HG03442 (cell line): ENCODE measurements at regions not wholly inside any gene's neighbourhood (a gene's known extent, or its start where the extent isn't known, plus 50 kb on each side); places are given as distances from the start of the nearest gene placed in this dataset.
"Not testable (repeated sequence)": the region's sequence is repeated elsewhere in the genome, so short reads cannot be mapped to it uniquely, and the experiment has no call there.

ENCODE experiments used
- ATAC-seq: cut with Tn5 transposase; IDR thresholded peaks from one replicate; pipeline ENCODE4 v1.9.1; 2021; ENCODE audit warnings: mild to moderate bottlenecking, moderate library complexity; ENCODE audit not compliant: unreplicated experiment

DNA sequence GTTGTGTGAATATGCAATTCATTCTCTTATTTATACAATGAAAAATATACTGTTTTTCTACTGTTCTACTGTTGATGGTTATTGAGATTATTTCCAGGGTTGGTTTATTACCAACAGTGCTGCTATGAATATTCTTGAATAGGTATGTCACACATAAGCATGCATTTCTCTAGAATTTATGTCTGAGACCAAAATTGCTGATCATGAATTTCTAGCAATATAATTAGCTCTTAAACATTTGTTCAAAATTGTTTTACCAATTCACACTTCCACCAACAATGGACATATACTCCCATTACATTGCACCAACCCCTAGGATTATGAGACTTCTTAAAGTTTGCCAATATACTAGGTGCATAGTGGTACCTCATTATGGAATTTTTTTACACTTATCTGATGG is 164.1 kb upstream of the KCNQ5 start:
- no peak for ATAC-seq

DNA sequence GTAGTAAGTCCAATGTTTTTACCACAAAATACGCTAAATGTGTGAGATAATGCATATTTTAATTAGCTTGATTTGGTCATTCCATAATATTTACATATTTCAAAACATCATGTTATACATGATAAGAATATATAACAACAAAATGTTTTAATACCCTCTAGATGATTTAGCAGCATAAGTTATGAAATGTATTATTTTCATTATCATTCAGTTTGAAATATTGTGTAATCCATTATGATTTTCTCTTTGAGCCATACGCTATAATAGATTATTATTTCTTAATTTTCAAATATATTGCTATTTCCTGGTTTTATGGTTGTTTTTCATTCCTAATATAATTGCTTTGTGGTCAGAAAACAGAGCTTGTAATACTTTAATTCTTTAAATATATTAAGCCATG is 163.3 kb upstream of the KCNQ5 start:
- no peak for ATAC-seq

DNA sequence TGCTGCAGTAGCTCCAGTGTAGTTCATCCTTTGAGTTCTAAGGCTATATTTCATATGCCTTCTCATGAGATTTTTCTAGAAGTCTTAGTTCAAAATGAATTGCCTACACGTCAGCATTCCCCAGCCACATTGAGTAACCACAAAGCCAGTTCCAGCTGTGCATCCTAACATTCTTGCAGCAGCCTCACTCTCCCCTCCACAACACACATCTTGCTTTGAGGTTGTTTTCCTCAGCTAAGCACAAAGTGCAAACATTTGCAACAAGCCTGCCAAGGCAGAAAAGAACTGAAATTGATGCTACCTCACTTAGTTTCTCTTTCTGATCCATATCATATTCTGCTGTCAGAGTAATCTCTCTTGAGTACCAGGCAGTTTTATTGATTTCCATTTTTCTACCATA is 160.7 kb upstream of the KCNQ5 start:
- ATAC-seq, result no peak

DNA sequence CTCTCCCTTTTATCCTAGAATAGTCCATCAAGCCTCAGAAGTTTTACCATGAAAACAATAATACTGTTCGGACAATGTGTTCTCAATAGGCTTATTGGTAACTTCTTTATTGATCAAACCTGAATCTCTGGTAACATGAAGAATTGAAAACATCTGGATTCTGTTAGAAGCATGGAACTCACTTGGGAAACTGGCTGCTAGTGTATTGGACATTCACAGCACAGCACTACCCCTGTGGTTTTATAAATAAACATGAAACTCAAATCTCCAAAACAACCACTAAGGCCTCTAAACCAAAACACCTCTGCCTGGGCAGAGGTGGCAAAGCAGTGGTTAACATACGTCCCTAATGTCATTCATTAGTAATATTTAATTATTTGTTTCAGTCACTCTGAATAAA is 157.6 kb upstream of the KCNQ5 start:
- no peak for ATAC-seq

DNA sequence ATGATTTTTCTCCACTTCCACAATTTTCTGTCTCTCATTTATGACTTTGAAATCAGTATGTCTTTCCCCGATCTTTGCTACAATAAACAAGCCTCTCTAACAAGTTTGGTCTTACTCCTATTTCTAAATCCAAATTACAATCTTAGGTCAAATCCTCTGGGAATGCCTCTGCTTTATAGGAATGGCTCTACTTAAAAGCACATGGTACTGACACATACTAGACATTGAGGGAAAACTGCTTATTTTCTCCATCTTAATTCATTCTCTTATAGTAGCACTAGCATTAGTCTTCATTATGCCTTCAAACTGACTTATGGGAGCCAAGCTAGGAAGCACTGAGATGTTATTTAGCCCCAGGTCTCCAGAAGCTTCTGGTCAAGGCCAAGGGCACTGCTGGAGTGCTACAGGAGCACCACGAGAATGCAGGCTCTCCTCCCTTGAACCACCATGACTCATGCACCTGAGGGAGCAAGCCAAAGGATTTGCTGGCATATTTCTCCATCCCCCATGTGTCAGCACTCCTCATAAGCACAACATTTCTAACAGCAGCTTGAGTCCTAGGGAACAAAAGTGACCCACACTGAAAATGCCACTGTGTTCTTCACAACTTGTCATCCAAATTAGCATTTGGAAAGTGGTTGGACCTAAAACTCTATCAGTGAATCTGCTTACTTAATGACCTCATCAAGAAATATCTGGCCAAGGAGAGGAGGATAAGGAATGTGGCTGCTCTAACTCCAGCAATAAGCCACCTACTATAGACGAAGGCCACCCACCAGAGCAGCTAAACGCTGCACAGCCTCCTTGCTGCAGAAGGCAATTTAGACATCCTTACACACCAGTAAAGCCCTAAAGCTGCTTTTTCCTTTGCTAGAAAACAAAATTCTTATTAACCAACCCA is 156.8 kb upstream of the KCNQ5 start:
- ATAC-seq, result no peak

DNA sequence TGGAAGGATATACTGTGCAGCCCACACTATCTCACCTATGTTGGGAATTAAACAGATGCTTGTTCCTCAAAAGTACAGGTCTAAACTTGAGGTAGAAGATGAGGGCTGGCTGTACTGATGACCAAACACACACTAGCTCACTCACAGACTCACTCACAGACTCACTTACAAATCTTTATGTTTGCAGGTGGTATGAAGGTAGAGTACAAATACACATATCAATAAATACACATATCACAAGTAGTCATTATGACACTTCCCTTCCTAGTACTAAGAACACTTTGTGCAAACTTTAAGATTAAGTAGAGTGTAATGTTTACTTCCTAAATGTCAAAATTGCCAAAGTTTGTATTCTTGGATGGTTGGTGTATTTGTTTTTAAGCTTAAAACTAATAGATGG is 155.4 kb upstream of the KCNQ5 start:
- ATAC-seq, result no peak

DNA sequence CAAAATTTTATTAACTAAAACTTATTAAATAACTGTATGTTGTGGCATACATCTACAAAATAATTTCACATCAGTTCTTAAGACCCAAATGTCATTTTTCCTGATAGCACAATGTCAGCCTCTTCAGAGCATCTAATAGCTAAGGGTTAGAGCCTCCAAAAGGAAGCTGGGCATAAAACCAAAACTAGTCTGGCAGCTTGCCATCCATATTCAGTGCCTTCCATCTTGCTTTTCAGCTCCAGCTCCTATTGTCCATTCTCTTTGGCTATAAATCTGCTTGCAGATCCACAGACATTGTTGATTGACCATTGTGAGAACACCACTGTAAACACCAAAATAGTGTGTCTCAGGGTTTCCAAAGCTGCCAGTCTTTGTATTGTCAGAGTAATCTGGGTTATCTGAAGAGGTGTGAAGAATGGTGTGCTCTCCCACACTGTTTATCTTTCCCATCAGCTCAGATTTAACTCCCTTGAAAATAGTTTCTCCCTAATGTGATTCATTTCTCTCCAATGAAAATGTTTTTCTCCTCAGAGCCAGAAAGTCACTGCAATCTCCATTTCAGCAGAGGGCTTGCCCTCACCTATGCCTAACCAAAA is 154.8 kb upstream of the KCNQ5 start:
- no peak for ATAC-seq

DNA sequence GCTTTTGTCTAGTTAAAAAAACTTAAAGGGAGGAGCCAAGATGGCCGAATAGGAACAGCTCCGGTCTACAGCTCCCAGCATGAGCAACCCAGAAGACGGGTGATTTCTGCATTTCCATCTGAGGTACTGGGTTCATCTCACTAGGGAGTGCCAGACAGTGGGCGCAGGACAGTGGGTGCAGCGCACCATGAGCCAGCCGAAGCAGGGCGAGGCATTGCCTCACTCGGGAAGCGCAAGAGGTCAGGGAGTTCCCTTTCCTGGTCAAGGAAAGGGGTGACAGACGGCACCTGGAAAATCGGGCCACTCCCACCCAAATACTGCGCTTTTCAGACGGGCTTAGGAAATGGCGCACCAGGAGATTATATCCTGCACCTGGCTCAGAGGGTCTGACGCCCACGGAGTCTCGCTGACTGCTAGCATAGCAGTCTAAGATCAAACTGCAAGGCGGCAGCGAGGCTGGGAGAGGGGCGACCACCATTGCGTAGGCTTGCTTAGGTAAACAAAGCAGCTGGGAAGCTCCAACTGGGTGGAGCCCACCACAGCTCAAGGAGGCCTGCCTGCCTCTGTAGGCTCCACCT is 152.4 kb upstream of the KCNQ5 start:
- ATAC-seq, result not testable (repeated sequence)

DNA sequence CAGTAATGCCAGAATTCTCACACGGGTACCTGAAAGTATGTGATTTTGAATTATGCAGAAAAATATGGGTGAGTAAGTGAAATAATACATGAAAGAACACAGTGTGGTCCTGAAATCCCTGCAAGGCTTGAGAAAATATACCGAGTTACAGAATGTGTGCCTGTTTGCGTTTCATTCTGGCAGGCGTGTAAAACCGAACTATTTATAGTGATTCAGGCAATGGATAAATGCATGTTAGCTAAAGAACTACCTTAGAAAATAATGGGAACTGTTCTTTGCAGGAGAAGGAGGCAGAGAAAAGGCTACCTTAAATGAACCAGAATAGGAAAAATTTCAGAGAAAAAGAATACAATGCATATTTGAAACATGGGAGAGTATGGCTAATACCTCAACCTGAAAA is 145.8 kb upstream of the KCNQ5 start:
- ATAC-seq, result no peak

DNA sequence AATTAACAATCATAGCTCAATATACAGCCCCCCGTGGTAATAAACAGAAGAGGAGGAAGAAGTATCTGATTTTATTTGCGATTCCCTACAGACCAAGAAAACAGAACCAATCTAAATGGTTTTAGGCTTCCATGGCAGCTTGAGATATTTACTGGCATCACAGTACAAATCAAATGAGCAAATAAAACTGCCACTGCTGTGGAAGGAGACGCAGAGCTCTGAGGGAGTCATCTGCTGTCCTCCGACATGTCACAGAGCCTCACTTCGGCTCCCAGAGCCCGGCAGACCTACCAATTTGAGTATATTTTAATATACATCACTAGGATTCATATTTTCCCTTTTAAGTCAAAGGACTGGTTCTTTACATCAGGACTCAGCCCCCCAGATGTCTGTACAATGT is 145.2 kb upstream of the KCNQ5 start:
- ATAC-seq, result no peak

DNA sequence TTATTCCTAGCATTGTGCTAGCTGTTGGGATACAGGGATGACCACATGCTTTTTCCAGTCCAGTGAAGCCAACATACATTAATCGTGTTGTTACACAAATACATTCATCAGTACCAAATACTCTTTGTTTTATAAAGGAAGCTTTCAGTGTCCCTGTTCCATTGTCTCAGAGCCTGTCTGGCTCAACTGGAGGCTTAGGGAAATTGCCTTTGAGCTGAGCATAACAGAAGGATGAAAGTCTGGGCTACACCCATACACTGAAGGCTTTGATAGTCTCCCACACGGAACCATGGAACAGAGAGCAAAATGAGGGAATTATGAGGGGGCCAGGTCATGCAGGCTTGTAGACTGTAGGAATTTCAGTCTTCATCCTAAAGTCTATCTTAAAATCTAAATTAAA is 126.4 kb upstream of the KCNQ5 start:
- ATAC-seq, result no peak

DNA sequence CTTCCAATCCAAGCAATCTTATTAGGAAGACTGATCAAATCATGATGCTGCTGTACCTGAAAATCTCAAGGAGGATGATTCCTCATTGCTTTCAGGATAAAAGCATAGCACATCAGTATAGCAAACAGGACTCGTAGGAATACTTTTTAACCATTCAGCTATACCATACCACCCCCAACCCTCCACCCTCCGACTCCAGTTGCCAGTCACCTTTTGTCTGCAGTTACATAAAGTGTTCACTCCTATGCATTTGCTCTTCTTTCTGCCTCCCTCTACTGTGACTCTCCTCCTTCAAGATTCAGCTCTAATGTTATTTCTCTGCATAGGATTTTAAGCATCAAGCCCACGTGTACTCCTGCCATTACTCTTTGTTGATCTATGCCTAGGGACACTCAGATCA is 124.7 kb upstream of the KCNQ5 start:
- no peak for ATAC-seq

DNA sequence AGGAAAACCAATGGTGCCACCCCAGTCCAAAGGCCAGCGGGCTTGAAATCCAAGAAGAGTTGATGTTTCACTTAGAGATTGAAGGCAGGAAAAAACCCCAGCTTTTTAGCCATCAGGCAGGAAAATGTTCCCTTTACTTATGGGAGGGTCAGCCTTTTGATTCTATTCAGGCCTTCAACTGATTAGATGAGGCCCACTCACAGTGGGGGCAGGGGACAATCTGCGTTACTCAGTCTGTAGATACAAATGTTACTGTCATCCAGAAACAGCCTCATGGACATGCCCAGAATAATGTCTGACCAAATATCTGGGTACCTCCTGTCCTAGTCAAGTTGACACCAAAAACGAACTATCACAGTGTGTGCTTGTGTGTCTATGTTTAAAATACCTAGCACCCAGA is 121.2 kb upstream of the KCNQ5 start:
- ATAC-seq, result no peak

DNA sequence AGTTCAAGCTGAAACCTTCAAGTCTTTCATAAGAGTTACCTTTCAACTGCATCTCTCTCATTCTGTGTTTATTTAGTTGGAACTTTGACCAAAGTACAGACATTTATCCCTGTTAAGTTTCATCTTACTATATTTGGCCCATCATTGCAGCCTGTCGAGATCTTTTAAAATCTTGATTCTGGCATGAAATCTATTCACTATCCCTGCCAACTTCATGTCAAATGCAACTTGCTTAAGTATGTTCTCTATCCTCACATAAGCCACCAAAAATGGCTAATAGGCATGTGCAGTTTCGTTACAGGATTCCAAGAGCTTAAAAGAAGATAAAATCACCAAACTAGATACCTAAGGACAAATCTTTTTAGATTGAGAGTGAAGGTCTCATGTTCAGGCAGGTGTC is 117.5 kb upstream of the KCNQ5 start:
- ATAC-seq, result no peak

DNA sequence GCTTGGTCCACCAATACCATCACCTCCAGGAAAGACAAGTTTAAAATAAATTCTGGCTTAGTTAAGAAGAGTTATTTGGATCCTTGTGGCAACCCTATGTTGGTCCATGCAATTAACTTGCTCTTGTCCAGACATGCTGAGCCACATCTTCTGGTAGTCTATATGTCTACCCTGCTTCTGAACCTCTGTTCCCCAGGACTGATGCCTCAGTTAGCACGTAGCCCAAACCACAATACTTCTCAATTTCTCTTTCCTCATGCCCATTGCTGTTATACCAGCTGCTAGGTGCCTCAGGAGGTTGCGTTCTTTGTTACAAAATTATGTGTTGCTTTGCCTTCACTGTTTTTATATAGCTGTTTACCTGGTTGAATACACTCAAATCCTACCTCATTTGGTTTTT is 116.4 kb upstream of the KCNQ5 start:
- ATAC-seq, result no peak

DNA sequence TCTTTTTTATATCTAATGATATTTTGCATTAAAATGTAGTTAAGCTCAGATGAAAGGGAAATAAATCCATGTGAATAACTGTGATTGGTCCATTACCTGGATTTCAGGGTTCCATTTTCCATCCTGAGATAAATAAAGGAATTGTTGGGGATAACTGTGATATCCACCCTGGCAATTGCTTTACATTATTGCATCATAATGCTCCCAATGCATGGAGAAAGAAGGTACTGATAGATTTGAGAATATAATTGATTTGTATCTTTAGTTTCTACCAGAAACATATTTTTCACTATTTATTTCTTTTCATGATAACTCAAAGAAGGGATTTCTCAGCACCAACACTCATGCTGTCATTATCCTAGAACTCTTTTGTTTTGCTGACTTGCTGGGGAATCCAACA is 102.0 kb upstream of the KCNQ5 start:
- no peak for ATAC-seq

DNA sequence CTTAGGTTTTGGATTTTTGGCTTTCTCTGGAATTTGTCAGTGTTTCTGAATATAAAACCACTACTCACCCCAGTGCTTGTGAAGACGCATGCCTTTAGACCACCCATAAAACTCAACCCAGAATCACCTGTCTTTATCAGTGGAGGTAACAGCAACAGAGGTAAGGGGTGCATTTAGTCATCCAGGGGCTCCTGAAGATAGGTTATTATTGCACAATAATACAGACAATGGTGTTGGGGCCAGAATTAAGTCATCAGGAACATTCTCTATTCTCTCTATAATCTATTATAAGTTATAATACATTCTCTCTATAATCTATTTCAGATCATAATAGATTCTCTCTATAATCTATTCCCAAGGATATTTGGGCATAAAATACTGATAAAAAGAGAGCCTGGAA is 100.2 kb upstream of the KCNQ5 start:
- no peak for ATAC-seq

DNA sequence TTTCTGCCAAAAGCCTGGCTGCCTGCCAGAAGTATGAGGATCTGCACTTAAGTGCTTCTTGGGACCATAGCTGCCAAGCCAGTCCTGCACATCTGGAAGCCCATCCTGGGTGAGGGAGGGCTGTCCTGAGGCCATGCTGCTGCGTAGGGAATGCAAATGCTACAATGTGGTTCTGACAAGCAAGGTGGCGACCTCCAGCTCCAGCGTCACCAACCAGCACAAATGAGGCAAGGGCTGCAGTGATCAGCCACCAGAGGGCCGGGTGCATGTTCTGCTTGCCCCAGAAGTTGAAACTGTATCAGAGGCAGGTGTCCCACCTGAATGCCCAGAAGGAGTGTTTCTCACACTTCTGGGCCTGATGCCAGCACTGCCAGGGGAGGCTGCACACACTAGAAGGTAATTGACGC is 99.1 kb upstream of the KCNQ5 start:
- ATAC-seq, result peak; percentile 47

DNA sequence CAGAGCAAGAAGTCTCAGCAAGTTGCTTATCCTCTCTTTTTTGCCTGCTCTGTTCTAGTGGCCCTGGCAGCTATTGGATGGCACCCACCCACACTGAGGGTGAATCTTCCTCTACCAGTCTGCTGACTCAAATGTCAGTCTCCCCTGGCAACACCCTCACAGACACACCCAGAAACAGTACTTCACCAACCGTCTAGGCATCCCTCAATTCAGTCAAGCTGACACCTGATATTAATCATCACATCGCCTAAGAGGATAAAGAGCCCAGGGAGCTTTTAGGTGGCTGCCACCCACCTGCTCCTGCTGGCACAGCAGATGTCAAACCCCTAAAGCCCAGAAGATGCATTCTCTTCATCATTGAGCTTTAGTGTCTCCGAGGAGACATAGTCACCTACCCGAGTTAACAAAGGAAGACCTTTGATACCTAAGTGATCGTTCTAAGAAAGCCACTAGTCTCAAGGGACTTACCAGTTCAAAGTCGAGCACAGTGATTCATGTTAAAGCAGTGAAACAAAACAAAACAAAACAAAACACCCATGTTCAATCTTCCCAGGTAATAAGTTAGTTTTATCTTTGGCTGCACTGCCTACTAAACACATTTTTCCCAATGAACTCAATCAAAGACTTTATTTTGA is 97.7 kb upstream of the KCNQ5 start:
- ATAC-seq, result peak; percentile 75

DNA sequence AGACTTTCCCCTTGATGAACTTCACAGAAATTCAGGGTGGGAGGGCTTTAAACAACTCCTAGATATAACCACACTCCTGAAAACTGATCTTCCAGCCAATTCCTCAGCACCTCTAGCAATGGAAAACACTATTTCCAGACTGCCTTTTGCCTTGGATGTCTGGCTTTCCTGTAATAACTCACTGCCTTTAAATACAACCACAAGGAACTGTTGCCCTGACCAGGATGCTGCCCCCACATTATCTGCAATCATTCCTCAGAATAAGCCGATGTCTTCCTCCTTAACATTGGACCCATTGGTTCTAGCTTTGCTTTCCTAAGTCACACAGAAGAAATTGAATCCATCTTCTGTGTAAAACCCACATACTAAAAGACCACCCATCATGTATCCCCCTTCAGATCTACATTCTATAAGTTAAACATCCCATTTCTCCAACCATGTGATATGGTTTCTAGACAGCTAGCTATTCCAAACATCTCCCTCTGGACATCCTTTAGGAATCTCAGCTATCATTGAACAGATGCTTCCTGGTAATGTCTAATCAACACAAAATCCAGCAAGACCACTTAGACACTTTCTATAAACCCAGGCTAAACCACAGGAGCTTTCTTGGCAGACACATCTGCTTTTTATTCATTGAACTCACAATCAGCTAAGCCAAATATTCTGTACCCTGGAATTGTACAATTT is 95.9 kb upstream of the KCNQ5 start:
- no peak for ATAC-seq

DNA sequence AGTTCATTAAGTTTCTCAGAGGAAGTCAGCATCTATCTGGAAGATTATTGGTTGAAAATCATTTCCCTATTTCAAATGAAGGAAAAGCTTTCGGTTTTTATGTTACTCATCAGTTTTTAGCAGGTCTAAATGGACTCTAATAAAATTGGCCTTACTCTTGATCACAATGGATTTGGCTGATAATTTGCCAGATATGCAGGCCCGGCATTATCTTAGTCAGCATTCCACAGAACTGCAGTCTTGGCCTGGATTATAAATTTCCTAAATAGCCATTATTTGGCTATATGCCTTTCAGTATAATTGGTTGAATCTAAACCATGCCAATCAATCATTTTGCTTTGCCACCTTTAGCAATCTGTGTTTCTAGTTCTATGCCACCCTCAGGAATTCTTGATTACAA is 91.7 kb upstream of the KCNQ5 start:
- ATAC-seq, result no peak
